ENCODE measurements at regions not wholly inside any gene's neighbourhood (a gene's known extent, or its start where the extent isn't known, plus 50 kb on each side); places are given as distances from the start of the nearest gene placed in this dataset.

DNA sequence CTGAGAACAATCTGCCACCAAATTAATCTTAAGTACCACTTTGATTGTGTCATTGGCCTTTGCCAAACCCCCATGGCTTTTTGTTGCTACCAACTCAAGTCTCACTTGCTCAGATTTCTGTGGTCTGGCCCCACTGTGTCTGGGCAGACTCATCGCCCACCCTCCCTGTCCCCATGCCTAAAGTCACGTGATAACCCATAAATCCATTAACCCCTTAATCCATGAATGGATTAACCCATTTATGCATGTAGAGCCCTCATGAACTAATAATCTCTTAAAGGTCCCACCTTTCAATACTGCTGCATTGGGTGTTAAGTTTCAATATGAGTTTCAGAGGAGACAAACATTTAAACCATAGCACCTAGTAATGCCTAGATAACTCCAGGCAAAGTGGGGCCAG lies 78.5 kb upstream of the BLTP1 start:
- DNase-seq (ENCODE audit: low spot score), result no peak
- H3K27me3 Mint-ChIP-seq (ENCODE audit: unreplicated experiment), result peaks cover 3% of the 10 kb centered on the region
- no peaks in the 10 kb centered on the region for H3K9me3 Mint-ChIP-seq (ENCODE audit: unreplicated experiment)
- no peak overlapping the region for H3K4me3 Mint-ChIP-seq (ENCODE audit: unreplicated experiment)
- no peaks in the 10 kb centered on the region for H3K36me3 Mint-ChIP-seq (ENCODE audit: low read depth, unreplicated experiment)
- H3K4me1 Mint-ChIP-seq (ENCODE audit: unreplicated experiment), result no peaks in the 10 kb centered on the region
- H3K27ac Mint-ChIP-seq (ENCODE audit: unreplicated experiment), result no peak overlapping the region
- TF ChIP-seq, protein P1, sequence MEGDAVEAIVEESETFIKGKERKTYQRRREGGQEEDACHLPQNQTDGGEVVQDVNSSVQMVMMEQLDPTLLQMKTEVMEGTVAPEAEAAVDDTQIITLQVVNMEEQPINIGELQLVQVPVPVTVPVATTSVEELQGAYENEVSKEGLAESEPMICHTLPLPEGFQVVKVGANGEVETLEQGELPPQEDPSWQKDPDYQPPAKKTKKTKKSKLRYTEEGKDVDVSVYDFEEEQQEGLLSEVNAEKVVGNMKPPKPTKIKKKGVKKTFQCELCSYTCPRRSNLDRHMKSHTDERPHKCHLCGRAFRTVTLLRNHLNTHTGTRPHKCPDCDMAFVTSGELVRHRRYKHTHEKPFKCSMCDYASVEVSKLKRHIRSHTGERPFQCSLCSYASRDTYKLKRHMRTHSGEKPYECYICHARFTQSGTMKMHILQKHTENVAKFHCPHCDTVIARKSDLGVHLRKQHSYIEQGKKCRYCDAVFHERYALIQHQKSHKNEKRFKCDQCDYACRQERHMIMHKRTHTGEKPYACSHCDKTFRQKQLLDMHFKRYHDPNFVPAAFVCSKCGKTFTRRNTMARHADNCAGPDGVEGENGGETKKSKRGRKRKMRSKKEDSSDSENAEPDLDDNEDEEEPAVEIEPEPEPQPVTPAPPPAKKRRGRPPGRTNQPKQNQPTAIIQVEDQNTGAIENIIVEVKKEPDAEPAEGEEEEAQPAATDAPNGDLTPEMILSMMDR (IDR thresholded peaks at IDR 0.05; ENCODE audit: unreplicated experiment), result no peak

- Mint-ChIP-seq H3K27ac (ENCODE audit: unreplicated experiment) (no peak overlapping the region), H3K9me3 (ENCODE audit: unreplicated experiment) (no peaks in the 10 kb centered on the region), H3K4me3 (ENCODE audit: unreplicated experiment) (no peak overlapping the region), H3K36me3 (ENCODE audit: low read depth, unreplicated experiment) (no peaks in the 10 kb centered on the region), H3K4me1 (ENCODE audit: unreplicated experiment) (no peaks in the 10 kb centered on the region), H3K27me3 (ENCODE audit: unreplicated experiment) (no peaks in the 10 kb centered on the region)
- TF ChIP-seq, protein P1 (IDR thresholded peaks at IDR 0.05; ENCODE audit: unreplicated experiment), result no peak
- DNase-seq (ENCODE audit: low spot score), result no peak
These were observed 86.2 kb upstream of the BLTP1 start for GRCh38 chr4:122065915-122066314.

GRCh38 chr4:122065149-122065548 lies 87.0 kb upstream of the BLTP1 start:
- TF ChIP-seq, protein P1 (IDR thresholded peaks at IDR 0.05; ENCODE audit: unreplicated experiment), result no peak
- no peak overlapping the region for H3K4me3 Mint-ChIP-seq (ENCODE audit: unreplicated experiment)
- H3K27me3 Mint-ChIP-seq (ENCODE audit: unreplicated experiment), result no peaks in the 10 kb centered on the region
- no peaks in the 10 kb centered on the region for H3K9me3 Mint-ChIP-seq (ENCODE audit: unreplicated experiment)
- H3K27ac Mint-ChIP-seq (ENCODE audit: unreplicated experiment), result no peak overlapping the region
- DNase-seq (ENCODE audit: low spot score), result no peak
- H3K4me1 Mint-ChIP-seq (ENCODE audit: unreplicated experiment), result no peaks in the 10 kb centered on the region
- H3K36me3 Mint-ChIP-seq (ENCODE audit: low read depth, unreplicated experiment), result no peaks in the 10 kb centered on the region

DNA sequence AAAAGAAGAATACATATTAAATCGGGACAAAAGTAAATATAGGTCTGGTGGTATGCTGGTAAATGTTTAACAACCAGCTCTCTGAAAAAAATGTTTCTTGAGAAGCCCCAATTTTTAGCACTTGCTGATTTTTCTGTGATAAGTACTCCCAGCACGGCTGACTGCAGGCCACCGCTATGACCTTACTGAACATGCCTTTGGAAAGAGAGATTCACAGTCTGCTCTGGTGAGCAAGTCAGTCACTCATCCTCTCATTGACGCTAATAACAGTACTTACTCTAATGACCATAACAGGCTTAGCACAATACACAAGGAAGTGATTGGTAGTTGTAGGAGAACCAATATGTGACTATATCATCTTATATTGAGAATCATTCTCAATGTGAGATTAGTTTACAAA lies 98.9 kb upstream of the BLTP1 start:
- Mint-ChIP-seq H3K4me3 (ENCODE audit: unreplicated experiment) (no peak overlapping the region), H3K36me3 (ENCODE audit: low read depth, unreplicated experiment) (no peaks in the 10 kb centered on the region), H3K4me1 (ENCODE audit: unreplicated experiment) (no peaks in the 10 kb centered on the region), H3K27ac (ENCODE audit: unreplicated experiment) (no peak overlapping the region), H3K9me3 (ENCODE audit: unreplicated experiment) (no peaks in the 10 kb centered on the region), H3K27me3 (ENCODE audit: unreplicated experiment) (no peaks in the 10 kb centered on the region)
- TF ChIP-seq, protein P1 (IDR thresholded peaks at IDR 0.05; ENCODE audit: unreplicated experiment), result no peak
- no peak for DNase-seq (ENCODE audit: low spot score)

- no peak for DNase-seq (ENCODE audit: low spot score)
- H3K27me3 Mint-ChIP-seq (ENCODE audit: unreplicated experiment), result no peaks in the 10 kb centered on the region
- TF ChIP-seq, protein P1 (IDR thresholded peaks at IDR 0.05; ENCODE audit: unreplicated experiment), result no peak
- H3K4me3 Mint-ChIP-seq (ENCODE audit: unreplicated experiment), result no peak overlapping the region
- H3K36me3 Mint-ChIP-seq (ENCODE audit: low read depth, unreplicated experiment), result no peaks in the 10 kb centered on the region
- H3K9me3 Mint-ChIP-seq (ENCODE audit: unreplicated experiment), result no peaks in the 10 kb centered on the region
- H3K27ac Mint-ChIP-seq (ENCODE audit: unreplicated experiment), result no peak overlapping the region
- H3K4me1 Mint-ChIP-seq (ENCODE audit: unreplicated experiment), result no peaks in the 10 kb centered on the region
These were observed 99.5 kb upstream of the BLTP1 start for GRCh38 chr4:122052677-122053076.
